Loucy (cell line): ENCODE measurements at regions not wholly inside any gene's neighbourhood (a gene's known extent, or its start where the extent isn't known, plus 50 kb on each side); places are given as distances from the start of the nearest gene placed in this dataset.

Experiments
- EZH2phosphoT487 ChIP-seq: fragments of 200-600 bp; IDR thresholded peaks from 2 replicates; pipeline ENCODE4 v1.6.1; 2018; ENCODE audit warnings: antibody characterized with exemption, mild to moderate bottlenecking, moderate library complexity, borderline replicate concordance
- TF ChIP-seq, protein P1 (sequence below): fragments of 200-600 bp; sonication (generic); conservative IDR thresholded peaks from 2 replicates; pipeline ENCODE4 v1.5.1; 2014; ENCODE audit warnings: mild to moderate bottlenecking, antibody characterized with exemption, low read length

DNA sequence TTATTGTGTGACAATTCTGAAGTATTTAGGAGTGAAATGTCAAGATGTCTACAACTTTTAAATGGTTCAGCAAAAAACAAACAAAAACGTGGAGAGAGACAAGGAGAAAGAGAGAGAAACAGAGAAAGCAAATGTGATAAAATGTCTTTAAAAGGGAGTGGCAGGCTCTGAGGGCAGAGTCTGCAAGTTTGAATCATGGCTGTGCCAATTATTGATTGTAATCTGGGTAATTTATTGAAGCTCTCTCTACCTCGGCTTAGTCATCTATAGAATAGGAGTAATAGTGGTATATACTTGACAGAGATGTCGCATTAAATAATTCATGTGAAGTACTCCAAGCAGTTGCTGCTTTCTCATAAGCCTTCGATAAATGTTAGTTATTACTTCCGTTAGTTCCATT, 61.3 kb upstream of the ARID1B start:
- TF ChIP-seq, protein P1, sequence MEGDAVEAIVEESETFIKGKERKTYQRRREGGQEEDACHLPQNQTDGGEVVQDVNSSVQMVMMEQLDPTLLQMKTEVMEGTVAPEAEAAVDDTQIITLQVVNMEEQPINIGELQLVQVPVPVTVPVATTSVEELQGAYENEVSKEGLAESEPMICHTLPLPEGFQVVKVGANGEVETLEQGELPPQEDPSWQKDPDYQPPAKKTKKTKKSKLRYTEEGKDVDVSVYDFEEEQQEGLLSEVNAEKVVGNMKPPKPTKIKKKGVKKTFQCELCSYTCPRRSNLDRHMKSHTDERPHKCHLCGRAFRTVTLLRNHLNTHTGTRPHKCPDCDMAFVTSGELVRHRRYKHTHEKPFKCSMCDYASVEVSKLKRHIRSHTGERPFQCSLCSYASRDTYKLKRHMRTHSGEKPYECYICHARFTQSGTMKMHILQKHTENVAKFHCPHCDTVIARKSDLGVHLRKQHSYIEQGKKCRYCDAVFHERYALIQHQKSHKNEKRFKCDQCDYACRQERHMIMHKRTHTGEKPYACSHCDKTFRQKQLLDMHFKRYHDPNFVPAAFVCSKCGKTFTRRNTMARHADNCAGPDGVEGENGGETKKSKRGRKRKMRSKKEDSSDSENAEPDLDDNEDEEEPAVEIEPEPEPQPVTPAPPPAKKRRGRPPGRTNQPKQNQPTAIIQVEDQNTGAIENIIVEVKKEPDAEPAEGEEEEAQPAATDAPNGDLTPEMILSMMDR = no peak
- no peak for TF ChIP-seq EZH2phosphoT487
